ENCODE measurements at regions not wholly inside any gene's neighbourhood (a gene's known extent, or its start where the extent isn't known, plus 50 kb on each side); places are given as distances from the start of the nearest gene placed in this dataset.
"Not testable (repeated sequence)": the region's sequence is repeated elsewhere in the genome, so short reads cannot be mapped to it uniquely, and the experiment has no call there.

DNA sequence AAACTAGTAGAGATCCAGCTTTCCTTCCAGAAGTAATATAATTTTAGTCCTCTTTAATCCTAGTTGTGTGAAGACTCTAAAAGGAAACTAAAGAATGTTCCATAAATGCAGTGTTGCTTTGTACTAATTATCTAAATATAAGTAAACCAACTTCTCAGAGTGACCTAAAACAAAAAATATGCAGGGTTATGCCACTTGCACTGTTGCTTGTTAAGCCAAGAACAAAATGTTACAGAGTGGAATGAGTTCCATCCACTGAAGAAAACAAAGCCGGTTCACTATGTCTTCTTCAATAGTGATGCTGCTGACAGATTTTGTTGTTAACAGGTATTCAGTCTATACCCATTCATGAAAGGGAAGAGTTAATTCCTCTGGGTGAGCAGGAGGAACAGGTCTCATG lies 252.0 kb upstream of the DIAPH2 start:
- DNase-seq, result no peak

DNA sequence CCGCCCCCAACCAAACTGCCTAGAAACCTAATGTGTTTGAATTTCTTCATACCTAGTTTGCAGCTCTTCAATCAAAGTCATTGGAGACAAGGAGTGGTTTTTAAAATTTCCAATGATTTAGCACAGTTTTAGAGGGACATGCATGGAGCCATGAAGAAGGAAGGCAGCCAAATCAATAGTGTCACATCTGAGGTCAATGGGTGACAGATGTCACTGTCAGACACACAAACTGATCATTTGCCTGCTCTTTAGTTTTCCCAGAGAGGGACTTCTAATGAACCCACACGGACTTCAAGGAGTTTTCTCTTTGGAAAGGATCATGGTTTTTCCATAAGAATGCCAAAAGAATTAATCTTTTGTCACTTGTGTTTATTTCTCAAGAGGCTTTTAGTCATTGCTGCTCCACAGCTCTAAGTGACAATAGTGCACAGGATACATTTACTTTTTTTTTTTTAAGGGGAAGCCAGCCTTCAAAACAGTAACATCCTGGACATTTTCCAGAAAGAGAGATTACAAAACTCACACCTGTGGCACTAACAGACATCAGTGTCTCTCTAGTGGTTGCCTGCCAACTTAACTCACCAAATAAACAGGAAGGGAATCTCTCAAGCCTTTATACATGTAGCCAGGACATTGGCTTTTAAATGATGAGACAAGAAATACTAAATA lies 251.1 kb upstream of the DIAPH2 start:
- no peak for DNase-seq

DNA sequence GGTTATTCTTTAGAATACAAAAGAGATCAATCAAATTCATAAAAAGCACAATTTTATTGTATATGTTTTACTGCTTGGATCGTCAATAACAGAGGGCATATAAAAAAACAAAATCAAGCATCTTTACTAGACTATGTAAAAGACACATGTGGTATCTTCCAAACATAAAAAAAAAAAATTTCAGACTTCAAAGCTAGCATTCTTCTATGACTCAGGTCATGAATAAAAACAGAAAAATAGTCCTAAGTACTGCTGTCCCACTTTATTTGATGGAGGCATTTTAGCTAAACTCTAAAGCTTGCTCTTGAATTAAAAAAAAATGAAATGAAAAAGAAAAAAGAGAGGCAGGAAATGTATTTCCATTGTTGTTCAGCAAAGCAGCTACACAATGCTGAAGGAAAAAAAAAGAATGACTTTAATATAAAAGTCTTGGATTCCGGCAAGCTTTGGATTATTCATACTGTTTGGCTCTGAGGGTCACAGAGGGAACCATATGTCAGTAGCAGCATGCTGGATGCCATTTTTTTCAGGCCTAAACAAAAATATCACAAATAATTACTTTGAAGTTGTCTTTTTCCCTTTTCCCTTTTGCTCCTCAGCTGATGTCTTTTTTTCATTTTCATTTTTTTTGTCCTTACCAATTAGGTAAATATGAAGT lies 249.1 kb upstream of the DIAPH2 start:
- DNase-seq, result no peak

DNA sequence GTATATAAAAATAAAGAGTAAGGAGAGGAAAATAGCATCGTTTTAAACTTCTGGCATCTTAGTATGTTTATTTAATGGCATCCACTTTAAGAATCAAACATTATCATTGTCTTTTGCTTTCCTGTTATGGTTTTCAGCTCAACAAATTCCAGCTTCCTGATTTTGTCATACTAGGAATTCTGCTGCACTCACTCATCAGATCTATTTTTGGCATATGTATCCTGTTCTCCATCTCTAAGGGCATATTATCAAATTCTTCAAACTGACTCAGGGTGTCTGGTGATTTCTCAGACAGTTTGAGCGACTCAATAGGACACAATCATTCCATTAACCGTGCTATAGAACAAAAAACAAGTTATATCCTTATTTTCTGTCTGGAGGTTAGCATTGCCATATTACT lies 248.5 kb upstream of the DIAPH2 start:
- DNase-seq, result no peak

DNA sequence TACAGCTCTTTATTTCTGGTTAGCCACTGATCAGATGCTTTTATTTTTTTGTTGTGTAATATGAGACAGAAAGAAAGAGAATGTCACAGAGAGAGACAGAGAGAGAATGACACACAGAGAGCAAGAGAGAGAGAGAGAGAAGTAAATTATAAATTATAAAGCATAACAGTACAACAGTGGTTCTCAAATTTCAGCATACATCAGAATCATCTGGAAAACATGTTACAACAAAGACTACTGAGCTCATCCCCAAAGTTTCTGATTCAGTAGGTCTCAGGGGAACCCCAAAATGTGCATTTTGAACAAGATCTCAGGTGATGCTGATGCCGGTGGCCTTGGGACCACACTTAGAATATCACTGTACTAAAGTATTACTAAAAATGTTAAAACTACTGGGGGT lies 245.8 kb upstream of the DIAPH2 start:
- no peak for DNase-seq

DNA sequence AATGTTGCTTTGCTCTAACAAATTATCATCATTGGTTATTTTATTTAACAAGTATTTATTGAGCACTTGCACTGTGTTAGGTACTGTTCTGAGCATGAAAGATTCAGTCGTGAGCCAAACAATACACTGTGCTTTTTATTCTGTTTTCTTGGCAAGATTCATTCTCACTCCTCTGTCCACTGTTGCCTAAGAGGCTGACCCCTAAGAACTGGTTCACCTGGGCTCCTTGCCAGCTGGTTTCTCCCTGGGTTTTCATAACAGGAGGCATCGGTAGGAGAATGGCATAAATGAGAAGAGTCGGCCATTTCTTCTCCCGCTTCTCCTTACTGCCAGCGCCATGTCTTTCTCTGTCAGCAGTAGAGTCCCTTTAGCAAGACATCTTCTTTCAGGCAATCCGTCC lies 243.7 kb upstream of the DIAPH2 start:
- no peak for DNase-seq

DNA sequence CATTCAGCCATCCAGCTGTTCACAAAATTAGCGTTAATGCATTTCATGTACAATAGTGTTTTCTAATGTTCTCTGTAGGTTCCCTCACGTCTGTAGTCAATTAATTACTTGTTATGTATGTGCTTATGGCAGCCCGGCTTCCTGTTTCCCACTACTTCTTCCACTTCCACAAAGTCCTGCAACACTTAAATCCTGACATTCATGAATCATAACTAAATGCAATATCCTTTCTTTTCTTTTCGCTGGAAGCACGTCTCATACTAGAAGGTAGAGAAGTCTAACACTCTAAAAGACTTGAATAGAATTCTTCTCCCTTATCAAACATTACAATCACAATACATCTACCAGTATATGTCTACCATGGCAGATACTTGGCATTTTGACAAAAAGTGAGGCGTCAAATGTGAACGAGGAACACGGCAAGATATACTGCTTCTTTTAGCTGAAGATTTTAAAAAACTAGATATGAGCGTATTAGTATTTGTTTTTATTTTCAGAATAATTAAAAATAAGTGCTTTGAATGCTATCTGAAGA lies 239.0 kb upstream of the DIAPH2 start:
- DNase-seq, result no peak

DNA sequence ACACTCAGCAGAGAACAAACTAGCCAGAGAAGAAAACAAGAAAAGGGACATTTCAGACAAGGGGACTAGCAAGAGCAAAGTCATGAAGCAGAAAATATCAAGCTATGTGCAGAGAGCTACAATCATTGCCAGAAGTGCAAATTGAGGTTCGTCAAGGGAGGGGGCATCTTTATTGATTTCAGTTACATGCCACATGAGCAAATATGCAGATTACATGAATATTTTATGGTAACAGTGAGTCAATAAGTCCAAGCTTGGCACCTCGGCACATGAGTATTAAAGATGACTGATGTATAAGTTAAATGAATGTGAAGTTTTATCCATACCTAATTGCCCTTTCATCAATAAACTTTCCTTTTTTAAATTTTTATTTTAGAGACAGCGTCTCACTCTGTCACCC lies 238.1 kb upstream of the DIAPH2 start:
- no peak for DNase-seq

DNA sequence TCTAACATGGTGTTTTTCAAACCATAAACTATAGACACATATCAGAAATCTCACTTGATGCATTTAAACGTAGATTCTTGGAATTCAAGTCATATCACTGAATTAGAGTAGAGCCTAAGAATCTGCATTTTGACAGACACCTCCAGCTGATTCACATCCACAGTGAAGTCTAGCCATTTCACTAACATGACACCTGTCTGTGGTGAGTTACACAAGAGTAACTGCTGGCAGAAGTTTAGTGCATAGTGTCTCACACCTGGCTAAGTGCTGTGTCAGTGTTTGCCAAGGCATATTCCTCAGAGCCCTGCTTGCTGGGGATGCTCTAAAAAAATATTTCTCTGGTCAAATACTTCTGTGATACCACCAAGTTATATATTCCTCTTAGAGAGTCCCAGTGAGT lies 237.5 kb upstream of the DIAPH2 start:
- DNase-seq, result no peak

DNA sequence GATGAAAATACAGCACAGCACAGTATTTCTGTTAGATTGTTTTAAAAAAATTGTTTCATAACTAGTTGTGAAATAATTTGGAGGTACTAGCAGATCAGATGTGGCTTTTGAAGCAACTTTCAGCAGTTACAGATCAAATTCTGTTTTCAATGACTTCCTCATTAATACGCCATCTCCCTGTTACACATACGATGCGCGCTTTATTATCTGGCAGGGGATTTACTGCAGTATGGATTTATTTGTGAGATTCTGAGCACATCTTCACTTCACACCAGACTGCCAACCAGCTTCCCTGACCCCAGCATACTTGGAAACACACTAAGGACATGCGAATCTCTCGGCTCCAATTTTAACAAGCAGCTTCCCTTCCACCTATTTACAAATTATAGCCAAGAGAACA lies 235.5 kb upstream of the DIAPH2 start:
- DNase-seq, result peak; percentile 67

DNA sequence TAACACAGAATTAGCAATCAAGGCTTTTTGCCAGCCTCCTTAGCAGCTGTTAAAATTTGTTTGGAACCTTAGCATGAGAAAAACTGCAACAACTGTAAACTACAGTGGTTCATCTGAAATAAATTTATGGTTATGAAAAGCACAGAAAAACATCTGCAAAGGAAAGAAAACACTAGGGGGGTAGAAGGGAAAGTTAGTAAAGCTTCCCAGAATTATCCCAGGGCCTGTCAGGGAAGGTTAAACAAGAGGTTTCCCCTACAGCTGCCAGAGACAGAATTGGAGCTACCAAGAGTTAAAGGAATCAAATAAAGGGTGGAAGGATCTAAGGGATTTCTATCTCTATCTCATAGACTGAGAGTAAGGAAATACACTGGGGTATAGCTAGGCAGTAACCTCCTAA lies 234.7 kb upstream of the DIAPH2 start:
- no peak for DNase-seq

DNA sequence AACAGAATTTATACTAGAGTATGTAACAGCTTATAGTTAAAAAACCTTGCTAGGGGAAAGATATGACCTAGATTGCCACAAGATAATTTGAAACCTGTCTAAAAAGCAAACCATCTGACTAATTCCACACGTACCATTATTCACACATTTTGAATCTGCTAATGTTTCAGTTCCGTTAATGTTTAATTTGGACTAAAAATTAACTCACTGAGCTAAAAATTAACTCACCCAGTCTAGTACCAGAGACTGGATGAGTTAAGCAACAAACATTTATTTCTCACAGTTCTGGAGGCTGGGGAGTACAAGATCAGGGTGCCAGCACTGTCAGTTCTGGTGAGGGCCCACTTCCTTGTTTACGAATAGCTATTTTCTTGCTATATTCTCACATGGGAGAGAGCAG lies 231.5 kb upstream of the DIAPH2 start:
- DNase-seq, result no peak

DNA sequence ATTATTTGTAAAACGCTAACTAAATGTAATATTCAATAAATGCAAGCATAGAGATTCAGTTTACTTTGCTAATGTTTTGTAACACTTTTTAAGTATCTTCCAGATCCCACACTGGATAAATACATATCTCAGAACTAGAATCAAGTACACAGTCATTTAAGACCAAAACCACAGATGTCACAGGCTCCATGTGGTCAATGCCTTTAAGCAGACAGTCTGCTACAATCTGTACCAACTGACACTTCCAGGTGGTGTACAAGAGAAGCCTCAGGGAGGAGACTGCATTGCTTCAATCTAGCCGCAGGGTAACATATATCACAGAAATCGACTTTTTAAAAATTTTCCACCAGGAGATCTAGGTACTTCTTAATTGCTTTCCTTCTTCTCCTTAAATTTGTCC lies 229.6 kb upstream of the DIAPH2 start:
- no peak for DNase-seq

DNA sequence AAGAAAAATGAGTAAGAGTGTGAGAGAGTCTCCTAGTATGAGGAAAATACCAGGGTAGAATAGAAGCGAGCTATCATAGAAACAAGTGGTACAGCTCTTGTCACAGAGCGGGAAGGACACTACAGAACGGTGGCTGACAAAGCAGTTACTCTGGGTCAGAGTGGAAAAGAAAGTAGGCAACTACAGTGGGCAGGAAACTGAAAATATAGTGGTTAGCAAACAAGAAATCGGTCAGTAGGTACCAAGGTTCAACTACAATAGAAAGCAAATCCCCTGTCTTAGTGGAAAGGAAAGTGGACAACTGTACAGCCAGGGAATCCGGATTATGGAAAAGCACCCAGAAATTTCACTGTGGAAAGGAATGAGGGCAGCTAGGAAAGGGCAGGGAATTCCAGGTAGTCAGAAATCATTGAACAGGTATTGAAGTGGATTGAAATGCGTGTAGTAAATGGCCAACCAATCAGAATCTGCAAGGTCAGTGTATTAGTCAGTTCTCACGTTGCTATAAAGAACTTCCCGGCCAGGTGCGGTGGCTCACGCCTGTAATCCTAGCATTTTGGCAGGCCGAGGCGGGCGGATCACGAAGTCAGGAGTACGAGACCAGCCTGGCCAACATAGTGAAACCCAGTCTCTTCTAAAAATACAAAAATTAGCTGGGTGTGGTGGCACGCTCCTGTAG lies 219.6 kb upstream of the DIAPH2 start:
- DNase-seq, result no peak

DNA sequence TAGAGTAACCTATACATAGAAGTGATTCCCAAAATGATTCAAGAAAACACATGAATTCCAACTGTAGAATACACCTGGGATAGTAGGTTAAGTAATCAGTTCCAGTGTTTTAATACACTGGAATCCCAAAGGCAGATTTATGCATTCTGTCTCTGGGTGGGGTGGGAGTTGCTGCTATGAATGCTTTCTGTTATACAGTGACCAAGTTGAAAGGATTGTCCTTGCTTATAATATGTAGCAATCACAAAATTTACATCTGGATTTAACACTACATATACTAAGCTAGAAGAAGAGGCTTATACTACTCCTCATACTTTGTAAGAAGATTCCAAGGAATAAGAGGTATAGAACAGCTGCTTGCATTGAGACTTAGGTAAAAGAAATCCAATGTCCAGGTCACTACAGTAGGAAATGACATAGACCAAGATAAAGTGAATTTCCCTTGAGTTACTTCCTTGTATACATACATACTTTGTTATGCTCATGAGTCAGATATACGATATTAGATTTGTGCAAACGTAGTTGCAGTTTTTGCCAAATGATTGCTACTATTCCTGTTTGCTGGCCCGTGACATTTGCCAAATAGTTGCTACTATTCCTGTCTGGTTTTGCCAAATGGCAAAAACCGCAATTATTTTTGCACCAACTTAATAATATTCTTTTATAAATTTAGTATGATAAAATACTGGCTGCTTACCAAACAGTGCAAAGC lies 210.5 kb upstream of the DIAPH2 start:
- DNase-seq, result no peak

DNA sequence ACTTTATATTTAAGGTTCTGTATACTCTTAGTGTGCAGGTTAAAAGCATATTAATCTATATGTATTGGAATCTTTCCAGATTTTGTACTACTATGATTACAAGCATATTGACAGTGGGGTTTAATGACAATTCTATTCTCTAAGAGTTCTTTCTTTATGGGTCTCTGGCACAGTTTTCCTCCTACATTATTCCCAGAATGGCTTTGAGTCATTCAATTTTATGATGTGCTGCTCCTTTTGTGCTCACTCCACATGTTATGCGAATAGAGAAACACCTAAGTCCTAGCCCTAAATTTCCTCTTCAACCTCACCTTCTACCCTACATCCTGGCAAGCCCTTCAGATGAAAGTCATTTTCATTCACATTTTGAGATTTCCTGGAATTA lies 209.9 kb upstream of the DIAPH2 start:
- no peak for DNase-seq

DNA sequence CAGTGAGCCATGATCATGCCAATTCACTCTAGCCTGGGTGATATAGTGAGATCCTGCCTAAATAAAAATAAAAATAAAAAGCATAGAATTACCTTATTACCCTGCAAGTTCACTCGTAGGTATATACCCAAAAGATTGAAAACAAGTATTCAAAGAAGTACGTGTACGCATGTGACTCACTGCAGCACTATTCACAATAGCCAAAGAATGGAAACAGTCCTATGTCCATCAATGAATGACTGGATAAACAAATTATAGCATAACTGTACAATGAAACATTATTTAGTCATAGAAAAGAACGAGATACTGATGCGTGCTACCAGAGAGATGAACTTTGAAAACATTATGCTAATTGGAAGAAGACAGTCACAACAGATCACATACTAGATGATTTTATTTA lies 204.6 kb upstream of the DIAPH2 start:
- DNase-seq, result no peak

DNA sequence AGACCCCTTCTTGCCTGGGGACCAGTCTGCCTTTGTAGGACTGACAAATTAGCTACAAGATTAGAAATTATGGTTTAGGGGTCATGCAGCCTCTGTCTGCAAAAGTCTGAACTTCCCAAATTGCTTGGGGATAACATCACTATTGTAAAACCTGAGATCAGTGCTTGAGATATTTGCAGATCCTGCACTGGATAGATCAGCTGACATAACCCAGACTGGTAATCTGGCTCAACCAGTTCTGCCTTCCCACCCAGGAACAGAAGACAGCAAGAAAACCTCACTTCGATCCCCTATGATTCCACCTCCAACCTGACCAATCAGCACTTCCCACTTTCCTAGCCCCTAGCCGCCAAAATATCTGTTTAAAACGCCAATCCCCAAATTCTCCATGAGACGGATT lies 202.8 kb upstream of the DIAPH2 start:
- DNase-seq, result no peak

DNA sequence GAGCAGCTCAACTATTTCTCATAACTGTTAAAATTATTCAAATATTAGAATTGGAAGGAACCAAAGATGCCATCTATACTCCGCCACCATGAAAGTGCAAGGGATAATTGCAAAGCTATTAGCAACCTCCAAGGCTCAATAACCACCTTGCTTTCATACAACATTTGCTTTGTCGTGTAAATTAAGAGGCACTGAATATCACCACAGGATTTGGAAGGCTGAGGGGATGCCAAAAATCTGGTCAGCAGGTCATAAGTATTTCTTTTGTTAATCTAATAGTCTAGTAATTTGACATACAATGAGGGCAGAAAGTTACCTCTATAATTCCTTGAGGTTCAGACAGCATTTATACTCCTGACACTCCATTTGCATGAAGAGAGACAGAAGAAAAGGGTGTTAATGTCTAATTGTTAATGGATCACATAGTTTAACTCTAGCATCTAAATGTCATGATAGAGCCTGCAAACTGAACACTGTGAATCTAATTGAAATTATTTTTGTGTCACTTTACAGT lies 200.9 kb upstream of the DIAPH2 start:
- DNase-seq, result no peak

DNA sequence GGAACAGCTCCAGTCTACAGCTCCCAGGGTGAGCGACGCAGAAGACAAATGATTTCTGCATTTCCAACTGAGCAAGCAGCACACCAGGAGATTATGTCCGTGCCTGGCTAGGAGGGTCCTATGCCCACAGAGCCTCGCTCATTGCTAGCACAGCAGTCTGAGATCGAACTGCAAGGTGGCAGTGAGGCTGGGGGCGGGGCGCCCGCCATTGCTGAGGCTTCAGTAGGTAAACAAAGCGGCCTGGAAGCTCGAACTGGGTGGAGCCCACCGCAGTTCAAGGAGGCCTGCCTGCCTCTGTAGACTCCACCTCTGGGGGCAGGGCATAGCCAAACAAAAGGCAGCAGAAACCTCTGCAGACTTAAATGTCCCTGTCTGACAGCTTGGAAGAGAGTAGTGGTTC lies 198.0 kb upstream of the DIAPH2 start:
- not testable (repeated sequence) for DNase-seq

DNA sequence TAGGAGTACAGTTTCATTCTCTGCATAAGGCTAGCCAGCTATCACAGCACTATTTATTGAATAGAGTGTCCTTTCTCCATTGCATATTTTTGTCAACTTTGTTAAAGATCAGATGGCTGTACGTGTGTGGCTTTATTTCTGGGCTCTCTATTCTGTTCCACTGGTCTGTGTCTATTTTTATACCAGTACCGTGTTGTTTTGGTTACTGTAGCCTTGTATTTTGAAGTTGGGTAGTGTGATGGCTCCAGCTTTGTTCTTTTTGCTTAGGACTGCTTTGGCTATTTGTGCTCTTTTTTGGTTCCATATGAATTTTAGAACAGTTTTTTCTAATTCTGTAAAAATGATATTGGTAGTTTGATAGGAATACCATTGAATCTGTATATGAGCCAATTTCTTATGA lies 182.1 kb upstream of the DIAPH2 start:
- no peak for DNase-seq

DNA sequence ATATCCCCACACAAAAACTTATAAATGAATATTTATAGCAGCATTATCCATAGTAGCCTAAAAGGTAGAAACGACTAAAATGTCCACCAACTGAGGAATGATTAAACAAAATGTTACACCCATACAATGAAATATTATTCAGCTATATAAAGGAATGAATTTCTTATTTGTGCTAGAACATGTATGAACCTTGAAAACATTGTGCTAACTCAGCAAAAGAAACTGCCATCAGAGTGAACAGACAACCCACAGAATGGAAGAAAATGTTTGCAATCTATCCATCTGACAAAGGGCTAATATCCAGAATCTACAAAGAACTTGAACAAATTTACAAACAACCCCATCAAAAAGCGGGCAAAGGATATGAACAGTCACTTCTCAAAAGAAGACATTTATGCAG lies 155.3 kb upstream of the DIAPH2 start:
- not testable (repeated sequence) for DNase-seq

DNA sequence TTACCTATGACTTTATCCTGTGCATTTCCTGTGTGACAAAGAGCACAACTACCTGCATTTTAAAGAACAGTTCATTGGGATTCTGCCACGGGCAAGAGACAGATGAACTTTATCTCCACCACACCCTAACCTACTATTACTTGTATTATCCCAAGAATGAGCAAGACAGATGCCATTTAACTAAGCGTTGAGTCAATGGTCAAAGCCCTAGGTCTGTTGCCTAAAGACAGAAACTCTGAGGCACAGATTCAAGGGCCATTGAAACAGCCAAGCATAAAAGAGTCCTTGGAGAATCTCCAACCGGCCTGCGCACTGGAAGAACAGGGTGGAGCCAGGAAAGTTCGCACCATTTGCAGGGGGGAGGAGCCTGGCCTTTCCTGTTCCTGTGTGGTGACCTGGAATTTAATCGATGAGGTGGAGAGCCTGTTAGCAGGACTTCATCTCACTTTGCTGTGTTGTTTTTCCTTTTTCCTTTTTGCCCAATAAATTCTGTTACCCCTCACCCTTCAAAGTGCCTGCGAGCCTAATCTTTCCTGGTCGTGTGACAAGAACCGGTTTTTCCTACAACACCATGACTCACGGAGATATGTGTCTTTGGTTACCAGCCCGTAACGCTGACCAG lies 146.4 kb upstream of the DIAPH2 start:
- DNase-seq, result no peak

Data from MV-4-11 (cell line).